HL-60 (cell line): ENCODE measurements at regions not wholly inside any gene's neighbourhood (a gene's known extent, or its start where the extent isn't known, plus 50 kb on each side); places are given as distances from the start of the nearest gene placed in this dataset.

Experiments used
- CTCF ChIP-seq: IDR thresholded peaks from one replicate; pipeline ENCODE4 v1.5.1; 2011; ENCODE audit warnings: low read length, control low read depth, inconsistent platforms; ENCODE audit not compliant: insufficient read depth
- GABPA ChIP-seq: IDR thresholded peaks from 2 replicates; pipeline ENCODE4 v1.6.1; 2012; ENCODE audit warnings: low read depth
- POLR2AphosphoS5 ChIP-seq: IDR thresholded peaks from 2 replicates; pipeline ENCODE4 v1.6.1; 2012; ENCODE audit warnings: low read depth
- SPI1 ChIP-seq: IDR thresholded peaks from 2 replicates; pipeline ENCODE4 v1.6.1; 2012; ENCODE audit warnings: low read depth, mild to moderate bottlenecking, borderline replicate concordance
- TF ChIP-seq, protein P1 (sequence below): IDR thresholded peaks from 2 replicates; pipeline ENCODE4 v1.6.1; 2012; ENCODE audit warnings: low read depth; ENCODE audit not compliant: insufficient replicate concordance

DNA sequence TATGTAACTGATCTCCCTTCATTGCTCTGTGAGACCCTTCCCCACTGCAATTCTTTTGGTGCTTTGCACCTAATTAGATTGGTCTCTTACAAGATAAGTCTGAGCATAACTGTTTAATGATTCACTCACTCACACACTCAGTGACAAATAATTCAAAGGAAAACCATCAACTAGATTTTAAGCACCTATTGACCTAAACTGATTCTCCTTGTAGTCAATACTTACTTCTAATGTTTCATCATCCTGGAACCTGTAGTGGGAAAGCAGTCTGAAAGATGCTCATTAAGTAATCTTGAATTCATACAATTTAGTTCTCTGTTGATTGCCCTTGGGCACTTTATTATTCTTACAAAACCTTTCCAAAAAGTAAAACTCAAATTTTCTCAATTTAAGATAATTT is 74.3 kb upstream of the COL5A2 start:
- TF ChIP-seq POLR2AphosphoS5, result no peak
- TF ChIP-seq CTCF, result no peak
- no peak for TF ChIP-seq GABPA
- TF ChIP-seq SPI1, result no peak
- TF ChIP-seq, protein P1, sequence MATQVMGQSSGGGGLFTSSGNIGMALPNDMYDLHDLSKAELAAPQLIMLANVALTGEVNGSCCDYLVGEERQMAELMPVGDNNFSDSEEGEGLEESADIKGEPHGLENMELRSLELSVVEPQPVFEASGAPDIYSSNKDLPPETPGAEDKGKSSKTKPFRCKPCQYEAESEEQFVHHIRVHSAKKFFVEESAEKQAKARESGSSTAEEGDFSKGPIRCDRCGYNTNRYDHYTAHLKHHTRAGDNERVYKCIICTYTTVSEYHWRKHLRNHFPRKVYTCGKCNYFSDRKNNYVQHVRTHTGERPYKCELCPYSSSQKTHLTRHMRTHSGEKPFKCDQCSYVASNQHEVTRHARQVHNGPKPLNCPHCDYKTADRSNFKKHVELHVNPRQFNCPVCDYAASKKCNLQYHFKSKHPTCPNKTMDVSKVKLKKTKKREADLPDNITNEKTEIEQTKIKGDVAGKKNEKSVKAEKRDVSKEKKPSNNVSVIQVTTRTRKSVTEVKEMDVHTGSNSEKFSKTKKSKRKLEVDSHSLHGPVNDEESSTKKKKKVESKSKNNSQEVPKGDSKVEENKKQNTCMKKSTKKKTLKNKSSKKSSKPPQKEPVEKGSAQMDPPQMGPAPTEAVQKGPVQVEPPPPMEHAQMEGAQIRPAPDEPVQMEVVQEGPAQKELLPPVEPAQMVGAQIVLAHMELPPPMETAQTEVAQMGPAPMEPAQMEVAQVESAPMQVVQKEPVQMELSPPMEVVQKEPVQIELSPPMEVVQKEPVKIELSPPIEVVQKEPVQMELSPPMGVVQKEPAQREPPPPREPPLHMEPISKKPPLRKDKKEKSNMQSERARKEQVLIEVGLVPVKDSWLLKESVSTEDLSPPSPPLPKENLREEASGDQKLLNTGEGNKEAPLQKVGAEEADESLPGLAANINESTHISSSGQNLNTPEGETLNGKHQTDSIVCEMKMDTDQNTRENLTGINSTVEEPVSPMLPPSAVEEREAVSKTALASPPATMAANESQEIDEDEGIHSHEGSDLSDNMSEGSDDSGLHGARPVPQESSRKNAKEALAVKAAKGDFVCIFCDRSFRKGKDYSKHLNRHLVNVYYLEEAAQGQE, result no peak
